Fibroblast of skin of back (primary cell): ENCODE measurements at regions not wholly inside any gene's neighbourhood (a gene's known extent, or its start where the extent isn't known, plus 50 kb on each side); places are given as distances from the start of the nearest gene placed in this dataset.
"Not testable (repeated sequence)": the region's sequence is repeated elsewhere in the genome, so short reads cannot be mapped to it uniquely, and the experiment has no call there.

Source experiments
- DNase-seq: peaks from one replicate; pipeline ENCODE4 v3.0.0-alpha.2; 2013

DNA sequence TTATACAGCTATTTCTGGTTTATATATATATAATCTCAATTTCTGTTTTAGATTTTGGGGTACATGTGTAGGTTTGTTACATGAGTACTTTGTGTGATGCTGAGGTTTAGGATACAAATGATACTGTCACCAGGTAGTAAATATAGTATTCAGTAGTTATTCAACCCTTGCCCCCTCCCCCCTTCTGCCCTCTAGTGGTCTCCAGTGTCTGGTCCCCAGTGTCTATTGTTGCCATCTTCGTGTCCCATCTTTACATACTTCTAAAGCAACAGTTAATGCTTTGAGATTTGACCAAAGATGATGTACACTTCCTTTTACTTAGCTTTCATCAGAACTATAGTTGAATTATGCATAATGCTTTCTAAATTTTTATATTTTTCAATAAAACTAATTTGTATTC is 1623.4 kb upstream of the PRR20A start:
- DNase-seq: no peak

DNA sequence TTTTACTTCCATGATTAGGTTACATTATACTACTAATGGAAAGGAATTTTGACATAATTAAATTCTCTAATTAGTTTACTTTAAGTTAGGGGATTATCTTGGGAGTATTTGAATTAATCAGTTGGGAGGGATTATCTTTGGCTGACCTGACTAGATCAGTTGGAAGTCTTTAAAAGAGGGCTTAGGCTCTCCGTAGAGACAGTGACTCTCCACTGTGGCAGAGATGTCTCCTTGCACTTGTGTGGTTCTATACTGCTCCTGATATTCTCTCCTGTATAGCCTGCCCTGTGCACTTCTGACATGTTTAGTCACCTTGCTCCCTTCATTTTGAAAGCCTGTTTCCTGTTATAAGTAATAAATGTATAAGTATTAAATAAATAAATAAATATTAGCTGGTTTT is 1612.3 kb upstream of the PRR20A start:
- no peak for DNase-seq

DNA sequence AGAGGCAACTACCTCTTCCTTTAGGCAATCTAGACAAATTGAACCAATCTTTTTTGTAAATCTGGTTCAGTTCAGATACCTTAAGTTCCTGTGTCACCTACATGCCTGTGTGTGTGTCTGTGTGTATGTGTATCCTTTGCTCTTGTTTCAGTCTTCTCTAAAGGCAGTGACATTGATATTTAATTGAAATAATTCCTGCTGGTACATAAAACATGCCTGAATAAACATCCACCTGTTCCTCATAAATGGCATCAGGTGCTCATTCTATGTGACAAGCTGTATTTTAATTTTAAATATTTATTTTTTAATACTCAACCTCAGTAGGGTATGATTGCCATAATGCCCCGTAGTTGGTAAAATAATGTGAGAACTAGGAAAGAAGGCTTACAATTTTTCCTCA is 1606.4 kb upstream of the PRR20A start:
- DNase-seq: no peak

DNA sequence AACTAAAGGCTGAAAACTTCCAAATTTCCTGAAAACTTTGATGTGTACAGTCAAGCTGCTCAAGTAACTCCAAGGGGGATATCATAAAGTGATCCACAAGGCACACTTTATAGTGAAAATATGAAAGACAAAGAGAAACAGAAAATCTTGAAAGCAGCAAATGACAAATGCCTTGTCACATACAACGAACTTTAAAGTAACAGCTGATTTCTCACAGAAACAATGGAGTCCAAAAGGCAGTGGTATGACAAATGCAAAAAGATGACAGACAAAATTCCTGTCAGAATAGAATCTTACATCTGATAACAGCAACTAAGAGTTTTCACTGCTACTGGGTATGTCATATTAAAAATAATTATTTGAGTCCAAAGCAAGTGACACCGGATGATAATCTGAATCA is 1602.3 kb upstream of the PRR20A start:
- no peak for DNase-seq

DNA sequence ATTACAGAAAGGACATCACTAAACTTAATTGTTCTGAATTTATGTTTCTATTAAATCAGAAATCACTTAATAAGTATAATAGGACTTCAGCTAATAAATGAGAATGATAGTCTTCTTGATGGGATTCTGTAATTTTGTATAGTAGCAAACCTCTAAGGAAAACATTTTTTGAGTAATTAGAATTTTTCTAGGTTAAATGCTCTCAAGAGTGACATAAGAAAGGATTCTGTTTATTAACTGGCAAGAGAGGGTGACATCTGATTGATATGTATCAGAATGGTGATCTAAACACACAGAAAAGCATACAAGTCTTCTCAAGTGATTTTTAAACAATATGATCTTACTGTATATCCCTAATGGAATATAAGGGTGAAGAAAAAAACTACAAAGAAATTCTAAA is 1597.7 kb upstream of the PRR20A start:
- DNase-seq: no peak

DNA sequence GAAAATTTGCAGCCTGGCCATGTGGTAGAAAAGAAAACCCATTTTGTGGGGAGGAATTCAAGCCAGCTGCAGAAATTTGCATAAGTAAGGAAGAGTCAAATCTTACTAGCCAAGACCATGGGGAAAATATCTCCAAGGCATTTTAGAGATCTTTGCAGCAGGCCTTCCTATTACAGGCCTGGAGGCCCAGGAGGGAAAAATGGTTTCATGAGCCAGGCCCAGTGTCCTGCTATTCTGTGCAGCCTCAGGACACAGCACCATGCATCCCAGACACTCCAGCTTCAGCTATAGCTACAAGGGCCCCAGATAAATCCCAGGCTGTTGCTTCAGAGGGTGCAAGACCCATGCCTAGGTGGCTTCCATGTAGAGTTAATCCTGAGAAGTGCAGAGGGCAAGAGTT is 1590.1 kb upstream of the PRR20A start:
- no peak for DNase-seq

DNA sequence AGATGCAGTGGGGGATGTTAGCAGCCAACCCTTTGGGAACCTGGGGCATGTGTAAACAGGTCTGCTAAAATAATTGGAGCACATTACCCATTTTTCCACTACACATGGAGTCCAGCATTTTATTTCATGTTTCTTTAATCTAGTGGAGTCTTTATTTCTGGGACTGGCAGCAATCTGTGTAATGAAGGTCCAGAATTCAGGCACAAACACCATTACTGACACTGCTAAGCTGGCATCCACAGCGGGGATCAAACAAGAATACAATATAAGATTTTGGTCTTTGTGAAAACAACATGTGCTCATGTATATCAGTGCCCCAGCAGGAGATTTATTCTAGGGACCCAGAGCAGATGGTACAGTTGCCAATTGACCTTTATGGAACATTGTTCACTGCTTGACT is 1587.0 kb upstream of the PRR20A start:
- DNase-seq: no peak

DNA sequence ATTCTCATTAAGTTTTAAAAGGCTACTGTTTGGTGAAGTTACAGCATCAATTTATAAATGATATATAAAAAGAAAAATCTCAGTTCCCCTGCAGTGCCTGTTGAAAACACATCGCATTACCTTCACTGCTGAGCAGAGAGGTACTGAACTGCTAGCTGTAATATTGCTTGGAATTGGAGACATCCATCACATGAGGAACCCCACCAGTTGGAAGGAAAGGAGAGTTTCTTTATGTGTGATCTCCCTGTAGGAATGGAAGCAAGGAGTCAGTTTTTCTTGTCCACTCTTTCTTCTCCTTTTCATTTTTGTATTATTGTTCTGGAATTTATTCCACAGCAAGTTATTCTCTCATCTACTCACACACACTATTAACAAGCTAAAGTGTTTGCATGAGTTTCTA is 1586.0 kb upstream of the PRR20A start:
- no peak for DNase-seq

DNA sequence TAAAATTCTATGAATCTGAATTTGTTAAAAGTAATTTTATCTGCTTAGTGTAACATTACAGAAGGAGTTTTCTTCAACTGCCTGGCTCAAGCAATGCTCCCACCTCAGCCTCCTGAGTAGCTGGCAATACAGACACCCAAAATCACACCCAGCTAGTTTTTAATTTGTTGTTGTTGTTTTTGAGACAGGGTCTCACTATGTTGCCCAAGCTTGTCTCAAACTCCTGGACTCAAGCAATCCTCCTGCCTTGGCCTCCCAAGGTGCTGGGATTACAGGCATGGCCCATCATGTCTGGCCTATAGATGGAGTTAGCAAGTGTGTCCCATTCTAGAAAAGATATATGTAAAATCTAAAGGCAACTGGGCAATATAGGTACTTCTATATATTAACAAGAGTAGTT is 1580.4 kb upstream of the PRR20A start:
- DNase-seq: no peak

DNA sequence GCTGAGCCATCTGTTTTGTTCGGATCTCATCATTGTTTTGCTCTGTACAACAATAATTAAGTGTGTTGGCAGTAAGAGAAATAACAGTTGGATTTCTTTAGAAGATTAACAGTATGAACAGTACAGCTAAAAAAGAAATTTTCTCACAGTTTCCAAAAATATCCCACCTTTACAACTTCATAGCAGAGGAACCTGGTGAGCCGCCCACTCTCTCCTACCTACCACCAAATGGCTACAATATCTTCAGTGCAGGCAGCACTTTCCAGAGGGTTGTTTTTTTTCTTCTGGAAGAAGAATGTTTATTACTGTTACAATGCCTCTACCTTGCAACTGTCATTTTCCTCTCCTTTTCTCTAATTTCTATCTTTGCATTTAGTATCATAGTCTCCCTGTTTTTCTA is 1577.5 kb upstream of the PRR20A start:
- no peak for DNase-seq

DNA sequence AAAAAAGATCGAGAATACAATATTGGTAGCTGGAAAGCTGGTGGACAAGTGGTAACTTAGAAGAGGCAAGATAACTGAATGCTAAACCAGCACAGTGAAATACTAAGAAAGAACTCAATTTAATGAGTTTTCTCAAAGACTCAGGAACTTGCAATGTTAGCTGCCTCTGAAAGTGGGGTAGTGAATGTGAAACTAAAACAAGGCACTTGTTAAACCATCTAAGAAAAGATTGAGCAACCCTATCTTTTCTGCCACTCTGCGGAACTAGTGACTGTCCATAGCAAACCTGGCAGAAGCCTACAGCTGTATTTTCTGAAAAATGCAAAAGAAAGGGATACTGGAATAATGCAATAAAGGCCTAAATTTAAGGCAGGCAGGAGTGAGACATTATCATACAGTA is 1574.4 kb upstream of the PRR20A start:
- no peak for DNase-seq

DNA sequence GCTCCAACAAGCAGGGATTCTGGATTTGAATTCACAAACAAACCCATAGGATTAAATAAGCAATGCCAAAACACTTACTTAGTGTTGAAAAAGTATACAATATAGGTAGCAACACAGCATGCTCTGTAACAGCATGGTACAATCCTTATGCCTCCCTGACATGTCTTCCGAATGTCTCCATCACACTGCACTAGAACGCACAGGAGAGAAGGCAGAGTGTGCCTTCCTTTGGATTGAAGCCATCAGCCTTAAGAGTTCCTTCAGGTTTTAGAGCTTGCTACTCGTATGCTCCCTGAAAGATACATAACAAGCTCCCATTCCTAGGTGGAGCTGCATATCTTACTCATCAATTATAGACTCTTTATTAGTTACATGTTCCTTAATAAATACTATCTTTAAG is 1573.9 kb upstream of the PRR20A start:
- no peak for DNase-seq

DNA sequence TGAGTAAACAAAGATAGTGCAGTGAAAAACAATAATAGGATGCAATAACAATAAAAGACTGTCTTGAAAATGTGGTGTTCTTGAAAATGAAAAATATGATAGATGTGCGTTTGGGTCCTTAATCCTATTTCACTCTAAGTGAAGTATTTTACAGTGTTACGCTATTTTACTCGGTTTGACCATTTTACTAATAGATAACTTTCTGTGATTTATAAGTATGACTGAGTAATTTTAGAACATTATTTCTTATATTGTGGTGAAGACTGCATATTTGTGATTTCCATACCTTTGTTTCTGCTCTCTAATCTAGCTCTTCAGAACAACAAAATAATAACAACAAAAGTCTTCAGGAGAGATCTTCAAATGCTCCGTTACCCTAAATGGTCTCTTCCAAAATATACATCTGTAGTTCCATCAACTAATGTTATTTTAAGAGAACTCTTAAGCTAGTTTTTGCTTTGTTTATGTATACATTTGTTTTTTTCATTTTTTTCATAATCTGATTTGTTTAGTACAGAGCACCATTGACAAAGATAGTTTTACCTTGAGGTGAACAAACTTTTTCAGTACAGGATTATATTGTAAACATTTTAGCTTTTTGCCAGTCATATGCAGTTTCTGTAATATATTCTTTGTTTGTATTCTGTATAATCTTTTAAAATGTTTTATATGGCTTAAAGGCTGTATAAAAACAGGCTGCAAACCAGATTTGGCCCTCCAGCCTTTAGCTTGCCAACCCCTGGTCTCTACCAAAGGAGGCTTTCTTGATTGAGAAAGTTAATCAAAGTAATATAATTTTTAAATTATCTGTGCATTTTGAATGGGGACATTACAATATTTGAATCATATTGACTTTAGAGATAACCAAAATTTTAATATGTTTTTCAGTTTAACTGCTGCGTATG is 1572.7 kb upstream of the PRR20A start:
- DNase-seq: no peak

DNA sequence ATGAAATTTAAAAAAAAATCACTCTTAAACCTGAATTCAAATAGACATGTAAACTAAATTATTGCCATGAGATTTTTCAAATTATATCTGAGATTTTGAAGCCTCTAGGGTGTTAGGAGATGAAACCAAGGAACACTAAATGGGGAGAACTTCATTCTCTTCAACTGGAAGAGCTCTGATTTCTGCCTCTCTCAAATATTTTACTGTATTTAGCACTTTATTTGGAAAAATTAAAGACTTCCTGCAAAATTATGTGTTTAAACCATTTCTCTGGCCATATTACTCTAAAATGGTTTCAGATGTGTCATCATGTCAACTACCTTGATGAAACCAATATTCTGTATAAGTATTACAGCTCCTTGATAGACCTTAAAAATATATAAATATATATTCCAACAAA is 1571.6 kb upstream of the PRR20A start:
- no peak for DNase-seq

DNA sequence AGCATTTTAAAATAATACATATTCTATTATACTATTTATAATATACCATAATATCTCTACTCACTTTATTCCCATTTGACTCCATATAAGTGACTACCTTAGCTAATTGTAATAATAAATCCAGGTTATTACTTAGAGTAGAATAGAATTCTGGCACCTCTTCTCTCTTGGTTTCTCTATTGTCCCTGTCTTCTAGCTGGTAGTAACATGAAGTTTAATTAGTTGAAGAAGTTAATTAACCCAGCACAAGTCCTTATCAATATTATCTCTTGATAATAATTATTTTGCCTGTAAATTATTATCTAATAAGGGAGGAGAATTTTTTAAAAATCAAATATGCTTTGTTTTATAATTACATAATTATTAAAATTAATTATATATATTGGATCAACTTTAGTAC is 1571.2 kb upstream of the PRR20A start:
- no peak for DNase-seq

DNA sequence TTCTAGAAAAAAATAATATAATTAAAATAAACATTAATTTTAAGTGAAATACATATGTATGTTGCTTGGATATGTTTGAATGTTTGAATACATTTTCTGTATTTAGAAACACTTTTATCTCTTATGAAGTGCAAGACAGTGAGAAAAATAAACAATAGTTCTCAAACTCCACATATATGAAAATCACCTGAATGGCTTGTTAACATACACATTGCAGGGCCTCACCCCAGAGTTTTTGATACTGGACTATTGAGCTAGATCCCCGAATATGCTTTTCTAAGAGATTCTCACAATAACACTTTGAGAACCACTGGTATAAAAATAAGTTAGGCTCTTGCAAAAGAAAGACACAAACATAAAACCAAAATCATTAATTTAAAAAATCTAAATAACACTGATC is 1570.3 kb upstream of the PRR20A start:
- DNase-seq: no peak

DNA sequence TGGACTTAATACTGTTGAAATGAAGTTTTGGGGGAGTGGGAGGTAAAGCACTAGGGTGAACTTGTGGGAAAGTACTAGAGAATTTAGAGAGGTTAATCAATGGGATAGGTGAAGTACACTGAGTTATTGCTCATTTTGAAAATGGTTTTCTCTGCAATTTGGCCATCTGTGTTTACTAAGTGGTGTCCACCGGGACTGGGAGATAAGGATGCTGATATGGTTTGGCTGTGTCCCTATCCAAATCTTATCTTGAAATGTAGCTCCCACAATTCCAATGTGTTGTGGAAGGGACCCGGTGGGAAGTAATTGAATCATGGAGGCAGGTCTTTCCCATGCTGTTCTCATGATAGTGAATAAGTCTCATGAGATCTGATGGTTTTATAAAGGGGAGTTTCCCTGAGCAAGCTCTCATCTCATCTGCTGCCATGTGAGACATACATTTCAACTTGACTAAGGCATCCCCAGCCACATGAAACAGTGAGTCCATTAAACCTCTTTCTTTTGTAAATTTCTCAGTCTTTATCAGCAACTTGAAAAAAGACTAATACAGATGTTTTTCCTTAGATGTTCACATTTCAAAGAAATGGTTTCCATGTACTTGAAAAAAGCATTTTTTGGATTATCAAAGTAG is 1569.4 kb upstream of the PRR20A start:
- DNase-seq: no peak

DNA sequence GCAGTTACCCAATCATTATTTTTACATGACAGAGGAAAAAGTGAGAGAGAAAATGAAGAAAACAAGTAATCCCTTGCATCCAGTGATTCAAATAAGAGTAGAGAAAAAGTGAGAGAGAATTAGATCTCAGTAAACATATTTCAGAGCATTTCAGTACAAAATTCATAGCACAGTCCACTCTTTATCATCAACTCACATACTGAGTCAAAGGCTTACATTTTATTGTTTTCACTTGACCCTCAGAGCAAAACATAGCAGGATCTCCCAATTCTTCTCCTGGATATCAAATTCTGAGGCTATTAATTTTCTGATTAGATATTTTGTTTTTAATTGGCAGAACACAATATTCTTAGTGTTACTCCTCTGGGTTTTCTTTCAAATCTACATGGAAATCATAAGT is 1568.3 kb upstream of the PRR20A start:
- DNase-seq: no peak

DNA sequence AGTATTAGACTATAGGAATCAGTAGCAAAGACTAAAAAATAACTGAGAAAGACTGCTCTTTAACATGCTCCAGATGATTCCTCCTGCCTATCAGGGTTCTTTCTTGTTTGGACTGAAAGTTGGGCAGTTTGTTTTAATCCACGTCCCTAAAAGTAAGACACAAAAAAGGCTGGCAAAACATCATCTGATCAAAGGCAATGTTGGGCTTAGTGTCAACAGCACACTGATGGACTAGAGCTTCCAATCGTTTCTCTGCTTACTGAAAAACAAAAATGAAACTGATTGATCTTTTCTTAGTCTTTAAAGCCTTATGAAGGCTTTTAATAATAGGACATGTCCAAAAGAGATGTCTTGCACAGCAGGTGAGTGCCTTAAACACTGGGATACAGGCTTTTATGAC is 1567.9 kb upstream of the PRR20A start:
- no peak for DNase-seq

DNA sequence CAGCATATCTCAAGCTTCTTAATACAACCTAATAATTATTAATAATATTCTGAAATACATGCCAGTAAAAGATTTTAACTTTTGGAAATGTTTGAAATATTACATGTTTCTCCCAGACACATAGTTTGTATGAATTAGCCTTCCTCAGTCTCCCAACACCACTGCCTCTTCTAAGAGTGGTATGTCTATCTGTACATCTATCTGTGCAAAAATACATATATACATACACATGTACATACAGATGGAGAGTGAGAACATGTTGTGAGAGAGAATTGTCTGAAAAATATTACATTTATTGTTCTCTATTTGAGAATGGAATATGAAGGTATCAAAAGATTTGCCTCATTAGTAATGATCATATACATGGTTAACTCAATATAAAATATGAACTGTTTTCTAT is 1567.2 kb upstream of the PRR20A start:
- DNase-seq: no peak

DNA sequence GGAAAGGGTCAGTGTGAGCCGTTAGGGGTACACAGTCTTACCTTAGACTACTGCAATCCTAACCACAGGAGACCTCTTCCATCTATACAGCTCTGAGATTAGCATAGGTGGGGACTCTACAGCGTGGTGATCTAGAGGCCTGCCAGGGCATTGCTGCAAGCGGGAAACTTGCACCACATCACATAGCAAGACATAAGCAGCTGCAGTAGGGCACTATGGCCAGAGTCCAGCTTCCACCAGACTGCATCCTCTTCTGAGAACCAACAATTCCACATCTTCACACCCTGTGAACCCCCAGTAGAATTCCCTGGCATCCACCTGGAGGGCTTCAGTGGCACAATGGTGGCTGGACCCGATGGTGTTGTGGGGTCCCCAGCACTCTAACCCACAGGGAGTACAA is 1564.3 kb upstream of the PRR20A start:
- DNase-seq: no peak

DNA sequence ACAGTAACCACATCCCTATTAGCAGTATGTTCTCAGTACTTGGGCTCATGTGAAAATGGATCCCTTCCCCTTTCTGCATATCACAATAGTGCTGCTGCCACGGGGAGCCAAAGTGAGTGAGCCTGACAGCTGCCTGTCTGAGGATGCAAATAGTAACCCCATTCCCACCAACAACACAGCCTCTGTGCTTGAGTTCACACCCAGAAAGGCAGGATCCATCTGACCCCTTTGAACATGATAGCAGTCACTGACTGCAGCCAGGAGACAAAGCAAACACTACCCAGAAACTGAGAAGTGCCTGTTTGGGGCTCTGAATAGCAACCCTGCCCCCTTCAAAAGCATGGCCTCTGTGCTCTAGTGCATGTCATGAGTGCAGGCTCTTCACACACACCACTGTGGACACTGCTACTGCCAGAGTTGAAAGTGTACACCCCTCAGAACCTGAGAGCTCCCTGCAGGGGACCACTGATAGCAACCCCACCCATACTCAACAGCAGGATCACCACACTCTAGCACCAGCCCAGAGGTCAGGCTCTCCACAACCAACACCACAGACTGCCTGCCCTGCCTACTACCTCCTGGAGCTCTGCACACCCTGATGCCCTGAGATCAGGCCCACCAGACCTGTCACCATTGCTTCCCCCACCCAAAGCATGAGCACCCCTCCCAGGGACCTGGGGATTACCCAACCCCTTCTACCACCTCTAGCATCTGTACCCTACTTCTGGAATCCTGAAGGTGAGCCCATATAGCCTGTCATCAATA is 1563.5 kb upstream of the PRR20A start:
- no peak for DNase-seq

DNA sequence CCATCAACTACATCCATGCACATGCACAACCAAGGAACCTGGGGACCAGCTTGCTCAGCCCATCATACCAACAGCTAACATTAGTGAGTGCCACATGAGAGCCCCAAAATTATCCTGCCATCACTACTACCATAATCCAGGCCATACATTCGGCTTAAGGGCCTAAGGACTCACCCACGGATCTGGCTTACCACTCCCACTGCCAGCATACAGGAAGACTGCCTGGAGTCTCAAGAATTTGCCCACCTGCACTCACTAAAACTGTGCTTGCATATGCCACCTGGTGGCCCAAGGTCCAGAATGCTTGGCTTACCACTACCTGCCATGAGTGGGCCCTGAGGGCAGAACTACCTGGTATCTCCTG is 1562.9 kb upstream of the PRR20A start:
- no peak for DNase-seq

DNA sequence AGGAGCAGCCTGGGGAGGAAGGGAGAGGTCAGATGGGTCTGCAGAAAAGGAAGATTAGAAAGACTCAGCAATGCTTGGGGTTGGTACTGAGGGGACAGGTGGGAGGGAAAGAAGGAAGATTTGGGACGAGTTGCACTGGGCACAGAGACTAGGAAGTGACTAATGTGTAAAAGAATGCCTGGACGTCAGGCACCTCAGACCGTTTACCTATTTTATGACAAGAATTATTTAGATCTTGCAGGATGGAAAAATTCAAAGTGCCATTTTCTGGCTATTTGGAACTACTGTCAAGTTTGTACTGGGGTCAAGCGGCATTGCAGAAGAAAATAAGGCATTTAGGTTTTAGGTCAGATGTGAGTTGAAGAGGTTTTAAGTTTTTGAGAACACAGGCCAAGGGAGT is 1558.4 kb upstream of the PRR20A start:
- not testable (repeated sequence) for DNase-seq
